ENCODE measurements at regions not wholly inside any gene's neighbourhood (a gene's known extent, or its start where the extent isn't known, plus 50 kb on each side); places are given as distances from the start of the nearest gene placed in this dataset.

DNA sequence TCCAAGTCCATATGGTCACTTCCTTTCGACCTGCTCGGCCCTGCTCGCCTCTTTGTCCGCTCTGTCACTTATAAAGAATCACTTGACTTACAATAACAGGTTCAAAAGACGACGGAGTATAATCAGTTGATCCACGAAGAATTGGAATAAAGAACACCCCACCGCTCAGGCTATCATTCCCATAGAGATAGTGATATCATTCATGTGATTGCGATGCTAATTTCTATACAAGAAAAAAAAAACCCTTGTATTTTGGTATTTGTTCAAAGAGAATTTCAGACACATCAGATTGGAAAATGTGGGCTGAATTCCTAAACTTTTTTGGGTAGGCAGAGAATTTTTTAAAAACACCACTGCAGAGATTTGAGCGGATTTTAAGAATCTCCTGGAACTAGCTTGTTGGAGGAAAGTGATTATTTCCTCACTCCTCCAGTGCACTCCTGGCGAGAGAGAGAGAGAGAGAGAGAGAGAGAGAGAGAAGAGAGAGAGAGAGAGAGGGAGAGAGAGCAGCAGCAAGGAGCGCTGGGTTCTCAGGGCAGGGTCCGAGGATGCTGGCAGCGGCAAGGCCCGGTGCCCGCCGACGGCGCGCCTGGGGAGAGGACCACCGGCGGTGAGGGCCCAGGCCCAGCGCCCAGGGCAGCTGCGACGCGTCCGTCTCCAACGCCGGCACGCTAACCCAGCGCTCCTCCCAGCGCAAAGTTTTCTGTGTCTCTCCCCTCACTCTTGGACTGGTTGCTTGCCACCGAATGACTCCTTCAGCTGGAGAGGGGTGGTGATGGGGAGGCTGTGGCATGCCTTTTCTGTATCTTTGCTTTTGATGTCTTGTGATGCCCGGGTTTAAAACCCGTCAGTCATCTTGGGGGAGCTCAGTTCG lies 149.0 kb upstream of the ZNF536 start:
- Histone ChIP-seq H3K4me3 (no peak overlapping the region), H3K27ac (no peak overlapping the region), H3K27me3 (no peaks in the 10 kb centered on the region), H3K9me3 (replicated peaks) (no peaks in the 10 kb centered on the region), H3K36me3 (no peaks in the 10 kb centered on the region), H3K4me1 (peaks cover 4% of the 10 kb centered on the region; the same call in 1 of the 2 replicates)
- DNase-seq = no peak

DNA sequence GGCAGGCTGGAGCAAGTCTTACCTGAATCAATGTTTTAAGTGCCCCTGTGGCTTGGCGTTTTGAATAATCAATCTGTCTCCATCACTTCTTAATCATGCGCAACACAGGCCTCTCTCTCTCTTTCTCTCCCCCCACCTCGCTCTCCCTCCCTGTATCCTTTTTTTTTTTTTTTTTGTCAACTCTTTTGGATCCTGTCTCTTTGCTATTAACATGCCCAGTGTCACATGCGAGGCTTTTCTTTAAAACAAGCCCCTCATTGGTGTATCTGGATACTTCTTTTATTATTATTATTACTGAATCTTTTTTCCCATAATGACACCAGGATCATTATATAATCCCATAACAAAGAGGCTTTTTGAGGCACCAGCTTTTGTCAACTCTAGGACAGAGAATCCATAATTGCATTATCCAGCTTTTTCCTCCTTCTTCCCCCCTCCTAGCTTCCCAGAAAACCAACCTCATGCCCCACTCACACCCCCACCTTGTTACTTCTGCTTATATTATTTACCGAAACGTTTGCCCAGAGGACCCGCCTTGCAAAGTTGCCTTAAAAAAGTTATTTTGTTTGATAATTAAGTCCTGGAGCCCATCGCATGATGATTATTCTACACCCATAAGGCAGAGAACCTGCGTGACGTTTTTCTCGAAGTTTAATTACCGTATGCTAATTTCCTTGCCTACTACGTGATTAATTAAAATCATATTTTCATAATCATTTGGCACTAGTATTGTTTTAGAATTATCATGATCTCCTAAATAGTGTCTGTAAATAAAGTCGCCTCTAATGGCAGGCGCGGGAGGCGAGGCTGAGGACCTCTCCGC lies 148.1 kb upstream of the ZNF536 start:
- Histone ChIP-seq H3K4me3 (peak overlapping the region; percentile 82), H3K36me3 (no peaks in the 10 kb centered on the region), H3K9me3 (replicated peaks) (no peaks in the 10 kb centered on the region), H3K4me1 (peaks cover 4% of the 10 kb centered on the region; the same call in 1 of the 2 replicates), H3K27me3 (no peaks in the 10 kb centered on the region), H3K27ac (no peak overlapping the region; the same call in 1 of the 2 replicates)
- DNase-seq = no peak

DNA sequence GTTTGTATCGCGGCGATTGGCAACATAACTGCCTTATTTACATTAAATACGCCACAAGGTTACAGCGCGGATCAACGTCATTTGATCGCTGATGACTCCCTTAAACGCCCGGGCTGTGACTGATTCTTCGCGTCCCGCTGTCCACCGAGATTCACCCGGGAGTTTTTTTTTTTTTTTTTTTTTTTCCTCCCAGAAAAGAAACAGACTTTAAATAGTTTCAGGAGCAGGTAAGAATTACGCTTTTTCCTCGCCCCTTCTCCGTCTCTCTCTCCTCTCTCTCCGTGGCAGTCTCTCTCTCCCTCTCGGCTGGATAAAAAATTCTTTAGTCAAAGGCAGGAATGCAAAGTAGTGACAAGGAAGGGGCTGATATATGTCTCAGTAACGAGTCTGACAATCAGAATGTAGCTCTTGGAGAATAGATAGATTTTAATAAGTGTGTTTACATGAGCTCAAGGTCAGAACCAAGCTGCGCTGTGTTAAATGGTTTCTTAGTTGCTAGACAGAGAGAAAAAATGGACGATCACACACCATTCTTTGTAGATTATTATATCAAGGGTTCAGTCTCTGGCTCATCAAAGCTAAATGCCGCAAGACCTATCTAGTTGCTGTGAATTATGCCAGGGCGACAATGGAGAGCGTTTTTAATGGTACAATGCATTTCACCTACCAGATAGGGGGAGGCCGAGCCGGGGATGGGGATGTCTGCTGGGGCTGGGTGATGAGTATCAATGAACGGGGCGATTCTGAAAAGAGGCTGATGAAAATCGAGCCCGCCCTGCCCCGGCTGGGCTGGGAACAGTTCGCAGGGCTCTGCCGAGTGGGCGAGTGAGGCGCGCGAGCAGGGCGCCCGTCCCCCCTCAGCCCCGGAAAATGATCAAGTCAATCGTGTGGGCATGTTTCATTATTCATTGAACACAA lies 147.2 kb upstream of the ZNF536 start:
- peak overlapping the region; percentile 82 for H3K4me3 ChIP-seq

DNA sequence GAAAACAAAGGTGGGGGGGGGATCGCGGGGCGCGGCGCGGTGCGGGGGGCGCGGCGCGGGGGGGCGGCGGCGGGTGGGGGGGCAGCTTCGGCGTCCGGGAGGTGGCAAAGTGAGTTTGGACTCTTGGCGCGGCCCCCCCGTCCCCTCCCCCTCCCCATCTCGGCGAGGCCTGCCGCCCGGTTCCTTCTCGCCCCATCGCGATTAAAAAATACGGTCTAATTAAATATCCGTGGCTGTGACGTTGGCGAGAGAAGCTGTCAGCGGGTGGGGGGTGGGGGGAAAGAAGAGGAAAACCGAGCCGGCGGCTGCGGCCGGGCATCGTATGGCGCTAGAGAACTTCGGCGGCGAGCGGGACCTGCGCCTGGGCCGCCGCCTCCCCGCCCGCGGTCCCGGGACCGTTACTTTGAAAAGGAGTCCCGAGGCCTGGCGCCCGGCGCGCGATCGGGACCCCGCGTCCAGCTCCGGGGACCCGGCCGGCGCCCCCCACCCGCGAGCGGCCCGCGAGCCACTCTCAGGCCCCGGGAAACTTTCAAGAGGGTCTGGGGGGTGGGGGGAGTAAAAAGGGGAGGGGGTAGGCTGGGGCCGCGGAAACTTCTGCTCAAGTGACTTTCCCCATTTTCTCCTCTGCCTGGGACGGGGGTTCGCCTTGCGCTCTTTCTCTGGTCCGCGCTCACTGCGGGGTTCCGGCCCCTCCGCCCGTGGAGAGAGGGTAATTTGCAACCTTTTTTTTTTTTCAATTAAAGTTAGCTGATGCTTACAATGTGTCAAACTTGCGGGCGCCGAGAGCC lies 146.3 kb upstream of the ZNF536 start:
- Histone ChIP-seq H3K9me3 (replicated peaks) (no peaks in the 10 kb centered on the region), H3K27ac (peak overlapping the region; percentile 75), H3K4me3 (peak overlapping the region; percentile 82), H3K36me3 (no peaks in the 10 kb centered on the region), H3K4me1 (peaks cover 6% of the 10 kb centered on the region), H3K27me3 (no peaks in the 10 kb centered on the region)
- peak; percentile 30 to 55 for DNase-seq

More for the DNA sequence above, 147.2 kb upstream of the ZNF536 start:
- no peaks in the 10 kb centered on the region for H3K9me3 ChIP-seq (replicated peaks)
- DNase-seq = peak; percentile 61 to 72
- H3K27ac ChIP-seq = peak overlapping the region; percentile 59
- H3K36me3 ChIP-seq = no peaks in the 10 kb centered on the region
- peaks cover 6% of the 10 kb centered on the region for H3K4me1 ChIP-seq
- no peaks in the 10 kb centered on the region for H3K27me3 ChIP-seq

DNA sequence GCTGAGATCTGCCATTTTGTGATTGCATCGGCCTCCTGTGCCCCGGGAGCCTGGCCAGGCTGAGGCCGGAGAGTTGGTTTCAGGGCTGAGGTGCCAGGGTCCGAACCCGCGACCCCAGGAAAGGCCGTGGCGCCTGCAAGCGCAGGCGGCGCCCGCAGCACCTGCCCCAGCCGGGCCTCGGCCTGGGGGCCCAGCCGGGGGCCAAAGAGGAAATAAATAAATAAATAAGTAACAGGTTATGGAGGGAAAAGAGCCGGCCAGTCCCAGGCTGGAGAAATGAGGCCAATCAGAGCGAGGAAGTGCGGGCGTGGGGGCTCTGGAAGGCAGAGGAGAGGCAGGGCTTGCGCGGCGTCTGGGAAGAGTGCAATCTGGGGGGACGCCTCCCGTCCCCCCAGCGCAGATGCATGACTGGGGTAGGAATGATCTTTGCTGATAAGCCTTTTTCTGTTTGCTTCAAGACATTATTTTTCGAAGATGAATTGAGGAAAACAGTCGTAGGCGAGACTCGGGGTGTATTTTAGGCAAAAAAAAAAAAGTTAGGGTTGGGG lies 145.6 kb upstream of the ZNF536 start:
- peak overlapping the region; percentile 82 for H3K4me3 ChIP-seq
- no peaks in the 10 kb centered on the region for H3K27me3 ChIP-seq
- peaks cover 6% of the 10 kb centered on the region for H3K4me1 ChIP-seq
- peak overlapping the region; percentile 75 for H3K27ac ChIP-seq
- no peaks in the 10 kb centered on the region for H3K9me3 ChIP-seq (replicated peaks)
- no peaks in the 10 kb centered on the region for H3K36me3 ChIP-seq
- DNase-seq = peak; percentile 82 to 86

DNA sequence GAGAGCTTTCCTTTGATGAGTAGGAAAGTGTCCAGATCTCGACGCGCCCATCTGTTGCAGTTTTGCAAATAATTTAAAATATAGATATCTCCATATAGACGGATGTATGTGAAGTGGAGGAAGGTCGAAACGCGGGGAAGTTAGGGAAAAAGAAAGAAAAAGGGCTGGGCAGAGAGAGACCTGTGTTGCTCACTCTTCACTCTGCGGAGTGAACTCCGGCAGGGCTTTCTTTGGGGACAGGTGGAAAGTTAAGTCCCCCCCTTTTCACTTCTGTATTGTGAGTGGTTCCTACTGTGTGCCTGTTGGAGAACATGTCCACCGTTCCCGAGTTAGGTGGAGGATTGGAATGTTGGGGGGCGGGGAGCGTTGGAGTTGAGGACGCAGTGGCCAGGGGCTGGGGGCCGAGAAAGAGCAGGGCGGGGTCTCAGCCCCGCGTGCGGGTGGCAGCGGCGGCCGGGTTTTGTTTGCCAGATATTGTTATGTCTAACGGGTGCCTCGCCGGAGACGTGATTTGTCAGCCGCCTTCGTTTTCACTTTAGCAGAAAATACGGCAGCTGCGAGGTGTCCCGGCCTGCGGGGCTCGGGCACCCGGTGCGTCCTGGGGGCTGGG lies 145.1 kb upstream of the ZNF536 start:
- no peaks in the 10 kb centered on the region for H3K27me3 ChIP-seq

DNA sequence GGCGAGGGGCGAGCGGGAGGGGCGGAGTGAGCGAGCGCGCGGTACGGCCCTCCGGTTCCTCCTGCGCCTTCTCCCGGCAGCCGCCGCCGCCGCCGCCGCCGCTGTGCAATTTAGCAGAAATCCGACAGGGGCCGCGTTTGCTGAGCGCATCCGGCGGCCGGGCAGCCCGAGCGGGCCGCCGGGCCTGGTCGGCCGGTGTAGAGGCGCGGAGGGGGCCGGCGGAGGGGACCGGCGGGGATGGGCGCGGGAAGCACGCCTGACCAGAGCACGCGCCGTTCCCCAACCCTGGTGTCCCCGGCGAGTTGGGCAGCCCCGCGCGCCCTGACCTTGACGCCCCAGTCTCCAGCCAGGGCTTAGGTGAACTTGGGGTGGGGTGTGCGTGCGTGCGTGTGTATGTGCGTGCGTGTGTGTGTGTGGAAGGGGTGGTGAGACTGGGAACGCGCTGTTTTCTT lies 144.5 kb upstream of the ZNF536 start:
- Histone ChIP-seq H3K9me3 (replicated peaks) (no peaks in the 10 kb centered on the region), H3K27ac (peak overlapping the region; percentile 75), H3K4me1 (peaks cover 6% of the 10 kb centered on the region), H3K27me3 (no peaks in the 10 kb centered on the region), H3K4me3 (peak overlapping the region; percentile 82), H3K36me3 (no peaks in the 10 kb centered on the region)
- DNase-seq = peak; percentile 83 to 88

More for the DNA sequence above, 145.1 kb upstream of the ZNF536 start:
- Histone ChIP-seq H3K9me3 (replicated peaks) (no peaks in the 10 kb centered on the region), H3K4me3 (peak overlapping the region; percentile 82), H3K36me3 (no peaks in the 10 kb centered on the region), H3K4me1 (peaks cover 6% of the 10 kb centered on the region), H3K27ac (peak overlapping the region; percentile 75)
- peak; percentile 68 to 73 for DNase-seq

DNA sequence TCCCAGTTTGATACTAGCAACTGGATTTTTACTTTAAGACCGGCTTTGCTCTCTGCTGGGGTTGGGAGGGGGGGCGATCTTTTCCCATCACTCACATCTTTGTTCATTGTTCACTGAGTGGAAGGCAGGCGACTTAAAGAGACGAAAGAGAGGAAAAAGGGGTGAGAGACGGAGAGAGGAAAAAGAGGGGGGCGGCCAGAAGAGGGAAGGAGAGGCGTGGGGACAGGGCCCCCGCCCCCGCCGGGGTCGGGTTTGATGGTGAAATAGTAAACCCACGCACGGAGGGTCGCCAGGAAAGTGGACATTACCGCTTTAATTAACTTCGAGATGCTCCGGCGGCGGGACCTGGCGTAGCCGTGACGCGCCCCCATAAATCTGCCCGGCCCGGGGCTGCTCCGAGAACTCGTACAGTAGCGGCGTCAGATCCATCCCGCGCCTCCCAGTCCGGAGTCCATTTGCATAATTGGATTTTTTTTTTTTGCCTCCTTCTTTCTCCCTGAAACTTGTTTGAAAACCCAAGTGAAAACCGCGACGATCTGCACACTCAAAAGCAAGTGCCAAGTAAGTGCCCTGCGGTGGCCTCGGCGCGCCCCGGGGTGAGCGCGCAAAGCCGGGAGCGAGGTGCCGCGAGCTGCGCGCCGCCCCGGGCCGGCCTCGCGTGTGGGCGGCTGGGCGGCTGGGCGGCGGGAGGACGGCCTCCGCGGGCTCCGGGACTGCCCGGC lies 143.9 kb upstream of the ZNF536 start:
- Histone ChIP-seq H3K4me3 (peak overlapping the region; percentile 82), H3K9me3 (replicated peaks) (no peaks in the 10 kb centered on the region), H3K36me3 (no peaks in the 10 kb centered on the region), H3K4me1 (peaks cover 6% of the 10 kb centered on the region), H3K27ac (peak overlapping the region; percentile 75), H3K27me3 (no peaks in the 10 kb centered on the region)
- DNase-seq = peak; percentile 66

DNA sequence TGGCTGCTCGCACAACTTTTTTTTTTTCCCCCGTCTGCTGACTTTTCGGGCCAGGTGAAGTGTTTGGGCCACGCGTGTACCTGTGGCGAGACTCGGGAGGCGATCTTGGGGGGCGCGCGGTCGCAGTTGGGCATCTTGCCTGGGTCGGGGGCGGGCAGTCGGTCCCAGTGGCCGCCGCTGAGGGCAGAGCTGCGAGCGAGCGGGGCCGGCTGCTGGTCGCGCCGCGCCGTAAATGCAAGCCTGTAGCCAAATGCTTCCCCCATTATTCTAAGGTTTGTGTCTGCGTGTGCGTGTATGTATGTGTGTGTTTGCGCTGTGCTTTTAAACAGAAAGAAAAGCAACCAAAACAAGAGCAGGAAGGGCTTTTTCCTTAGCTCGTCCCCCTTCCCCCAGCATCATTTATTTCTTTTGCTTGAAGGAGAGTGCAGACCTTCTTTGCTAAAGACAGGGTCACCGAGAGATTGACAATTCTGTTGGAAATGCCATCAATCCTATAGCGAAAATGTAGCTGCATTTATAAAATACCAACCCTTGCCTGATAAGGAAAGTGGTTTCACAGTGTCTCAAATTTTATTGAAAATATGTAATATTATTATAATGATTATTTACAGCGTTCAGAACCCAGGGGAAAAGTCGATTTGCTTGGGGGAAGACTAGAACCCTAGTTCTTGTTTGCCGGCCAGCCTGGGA lies 143.2 kb upstream of the ZNF536 start:
- peak overlapping the region; percentile 82 for H3K4me3 ChIP-seq

DNA sequence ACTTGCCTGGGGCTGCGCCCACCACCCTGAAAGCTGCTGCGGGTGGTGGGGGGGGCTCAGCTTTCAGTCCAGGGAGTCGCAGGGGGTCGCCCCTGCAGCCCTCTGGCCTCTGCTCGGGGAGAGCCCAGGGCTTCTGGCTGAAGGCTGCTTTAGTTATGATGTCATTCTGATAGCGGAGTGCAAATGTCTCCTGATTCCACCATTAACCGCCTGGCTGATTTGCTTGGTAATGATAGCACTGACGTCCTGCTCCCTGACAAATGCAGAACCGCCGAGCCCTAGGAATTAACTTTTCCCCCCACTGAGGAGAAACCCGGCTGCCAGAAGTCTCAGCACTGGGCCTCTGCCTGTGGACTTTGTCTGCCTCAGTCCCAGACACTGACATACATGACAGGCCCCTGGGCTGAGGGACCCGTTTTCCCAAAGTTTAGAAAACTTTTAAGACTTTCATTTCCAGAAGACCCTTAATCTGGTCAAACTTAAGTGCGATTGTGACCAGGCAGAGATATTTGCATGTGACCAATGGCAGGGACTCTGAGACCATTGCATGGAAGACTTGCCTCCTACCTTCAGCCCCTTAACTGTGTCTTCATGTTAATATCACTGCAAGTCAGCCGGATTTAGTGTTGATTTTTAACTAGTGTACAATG lies 142.5 kb upstream of the ZNF536 start:
- Histone ChIP-seq H3K4me3 (peak overlapping the region; percentile 82), H3K9me3 (replicated peaks) (no peaks in the 10 kb centered on the region), H3K36me3 (no peaks in the 10 kb centered on the region), H3K27ac (peak overlapping the region; percentile 75), H3K4me1 (peaks cover 3% of the 10 kb centered on the region; the same call in 1 of the 2 replicates), H3K27me3 (no peaks in the 10 kb centered on the region)
- peak; percentile 69 to 80 for DNase-seq

More for the DNA sequence above, 143.2 kb upstream of the ZNF536 start:
- H3K36me3 ChIP-seq = no peaks in the 10 kb centered on the region
- H3K9me3 ChIP-seq (replicated peaks) = no peaks in the 10 kb centered on the region
- peaks cover 6% of the 10 kb centered on the region for H3K4me1 ChIP-seq
- no peaks in the 10 kb centered on the region for H3K27me3 ChIP-seq
- peak; percentile 37 to 66 for DNase-seq
- peak overlapping the region; percentile 75 for H3K27ac ChIP-seq

DNA sequence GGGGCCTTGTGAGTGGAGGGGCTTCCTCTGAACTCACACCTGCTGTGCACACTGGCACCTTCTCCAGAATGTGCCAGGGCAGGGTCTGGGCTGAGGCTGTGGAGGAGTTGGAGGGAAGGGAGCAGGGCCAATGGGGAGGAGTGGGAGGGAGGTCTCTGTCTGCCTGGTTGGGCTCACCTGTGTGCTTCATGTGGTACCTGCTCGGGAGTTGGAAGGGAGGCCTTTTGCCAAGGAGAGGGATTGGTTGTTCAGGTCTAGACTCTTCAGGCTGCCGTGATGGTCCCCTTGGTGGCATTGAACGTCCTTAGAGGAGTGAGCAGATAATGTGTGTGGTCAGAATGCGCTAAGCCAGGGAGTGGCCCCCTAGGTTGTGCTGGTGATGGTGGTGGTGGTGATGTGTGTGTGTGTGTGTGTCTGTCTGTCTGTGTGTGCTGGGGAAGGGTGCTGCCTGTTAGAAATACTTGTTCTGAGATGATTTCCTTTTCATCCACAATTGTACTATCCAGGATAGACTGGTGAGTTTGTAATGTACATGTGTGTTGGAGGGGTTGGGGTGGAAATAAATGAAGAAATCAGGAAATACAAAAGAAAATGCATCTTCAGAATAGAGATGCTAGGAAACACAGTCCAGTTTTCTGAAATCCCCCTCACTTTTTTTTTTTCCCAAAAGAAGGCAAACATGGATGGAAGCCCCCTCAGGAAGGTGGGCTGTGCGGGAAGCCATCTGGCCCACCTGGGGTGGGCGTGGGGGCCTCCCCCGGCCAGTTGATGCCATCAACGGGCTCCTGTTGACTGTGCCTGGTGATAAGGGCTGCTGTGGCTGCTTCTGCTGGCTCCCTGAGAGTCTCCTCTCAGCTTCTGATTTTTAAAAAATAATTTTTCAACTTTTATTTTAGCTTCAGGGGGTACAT lies 140.5 kb upstream of the ZNF536 start:
- H3K36me3 ChIP-seq = no peaks in the 10 kb centered on the region; the same call in 1 of the 2 replicates
- no peak overlapping the region for H3K4me3 ChIP-seq
- H3K9me3 ChIP-seq (replicated peaks) = no peaks in the 10 kb centered on the region
- no peak for DNase-seq
- H3K27ac ChIP-seq = no peak overlapping the region
- no peaks in the 10 kb centered on the region for H3K27me3 ChIP-seq
- peaks cover 3% of the 10 kb centered on the region; the same call in 1 of the 2 replicates for H3K4me1 ChIP-seq

Data from SJCRH30 (cell line).